Endothelial cell (in vitro differentiated cells): ENCODE measurements at regions not wholly inside any gene's neighbourhood (a gene's known extent, or its start where the extent isn't known, plus 50 kb on each side); places are given as distances from the start of the nearest gene placed in this dataset.
A peak's percentile ranks its signal among the peaks of the same experiment; 100 is the strongest.

Source experiments
- DNase-seq: peaks from one replicate; pipeline ENCODE4 v3.0.0; 2021; ENCODE audit warnings: low spot score
- H3K27ac Mint-ChIP-seq: one replicate; pipeline ENCODE4 v1.8.0; 2021; ENCODE audit warnings: mixed read lengths, inconsistent platforms; ENCODE audit not compliant: unreplicated experiment
- H3K27me3 Mint-ChIP-seq: one replicate; pipeline ENCODE4 v1.8.0; 2021; ENCODE audit warnings: mild to moderate bottlenecking, moderate library complexity, mixed read lengths, inconsistent platforms; ENCODE audit not compliant: unreplicated experiment
- H3K36me3 Mint-ChIP-seq: one replicate; pipeline ENCODE4 v1.8.0; 2021; ENCODE audit warnings: mild to moderate bottlenecking, low read depth, mixed read lengths, inconsistent platforms; ENCODE audit not compliant: unreplicated experiment
- H3K4me1 Mint-ChIP-seq: one replicate; pipeline ENCODE4 v1.8.0; 2021; ENCODE audit warnings: mild to moderate bottlenecking, mixed read lengths, inconsistent platforms; ENCODE audit not compliant: unreplicated experiment
- H3K4me3 Mint-ChIP-seq: one replicate; pipeline ENCODE4 v1.8.0; 2021; ENCODE audit warnings: mild to moderate bottlenecking, mixed read lengths, inconsistent platforms; ENCODE audit not compliant: unreplicated experiment
- H3K9me3 Mint-ChIP-seq: one replicate; pipeline ENCODE4 v1.8.0; 2021; ENCODE audit warnings: mixed read lengths, inconsistent platforms; ENCODE audit not compliant: unreplicated experiment
- CTCF ChIP-seq: fragments of 200-600 bp; sonication (generic); IDR thresholded peaks from one replicate; pipeline ENCODE4 v1.5.0; 2021; ENCODE audit warnings: antibody characterized with exemption; ENCODE audit not compliant: unreplicated experiment

GRCh38 chr13:30359991-30360390 is 52.6 kb upstream of the KATNAL1 start:
- Mint-ChIP-seq H3K4me3 (no peak overlapping the region), H3K4me1 (peaks cover 21% of the 10 kb centered on the region), H3K27ac (no peak overlapping the region), H3K9me3 (no peaks in the 10 kb centered on the region), H3K27me3 (no peaks in the 10 kb centered on the region), H3K36me3 (no peaks in the 10 kb centered on the region)
- no peak for TF ChIP-seq CTCF
- no peak for DNase-seq

- H3K9me3 Mint-ChIP-seq, result no peaks in the 10 kb centered on the region
- H3K27ac Mint-ChIP-seq, result no peak overlapping the region
- H3K4me3 Mint-ChIP-seq, result no peak overlapping the region
- peaks cover 23% of the 10 kb centered on the region for H3K4me1 Mint-ChIP-seq
- TF ChIP-seq CTCF, result no peak
- no peak for DNase-seq
- no peaks in the 10 kb centered on the region for H3K36me3 Mint-ChIP-seq
- H3K27me3 Mint-ChIP-seq, result no peaks in the 10 kb centered on the region
Measured at GRCh38 chr13:30360586-30360985, 53.2 kb upstream of the KATNAL1 start.

- Mint-ChIP-seq H3K27ac (no peak overlapping the region), H3K27me3 (no peaks in the 10 kb centered on the region), H3K9me3 (no peaks in the 10 kb centered on the region), H3K4me1 (peaks cover 28% of the 10 kb centered on the region), H3K36me3 (no peaks in the 10 kb centered on the region), H3K4me3 (no peak overlapping the region)
- no peak for TF ChIP-seq CTCF
- DNase-seq, result no peak
Measured at GRCh38 chr13:30362005-30362788, 54.8 kb upstream of the KATNAL1 start.

GRCh38 chr13:30362869-30363268 is 55.5 kb upstream of the KATNAL1 start:
- peaks cover 28% of the 10 kb centered on the region for H3K4me1 Mint-ChIP-seq
- H3K27me3 Mint-ChIP-seq, result no peaks in the 10 kb centered on the region
- DNase-seq, result no peak
- no peak overlapping the region for H3K4me3 Mint-ChIP-seq
- TF ChIP-seq CTCF, result no peak
- H3K9me3 Mint-ChIP-seq, result no peaks in the 10 kb centered on the region
- peak overlapping the region; percentile 28 for H3K27ac Mint-ChIP-seq
- no peaks in the 10 kb centered on the region for H3K36me3 Mint-ChIP-seq

- Mint-ChIP-seq H3K4me3 (no peak overlapping the region), H3K36me3 (no peaks in the 10 kb centered on the region), H3K27ac (peak overlapping the region; percentile 92), H3K27me3 (no peaks in the 10 kb centered on the region), H3K9me3 (no peaks in the 10 kb centered on the region), H3K4me1 (peaks cover 28% of the 10 kb centered on the region)
- no peak for DNase-seq
- no peak for TF ChIP-seq CTCF
Measured at GRCh38 chr13:30363725-30364124, 56.4 kb upstream of the KATNAL1 start.
